ENCODE measurements at regions not wholly inside any gene's neighbourhood (a gene's known extent, or its start where the extent isn't known, plus 50 kb on each side); places are given as distances from the start of the nearest gene placed in this dataset.

DNA sequence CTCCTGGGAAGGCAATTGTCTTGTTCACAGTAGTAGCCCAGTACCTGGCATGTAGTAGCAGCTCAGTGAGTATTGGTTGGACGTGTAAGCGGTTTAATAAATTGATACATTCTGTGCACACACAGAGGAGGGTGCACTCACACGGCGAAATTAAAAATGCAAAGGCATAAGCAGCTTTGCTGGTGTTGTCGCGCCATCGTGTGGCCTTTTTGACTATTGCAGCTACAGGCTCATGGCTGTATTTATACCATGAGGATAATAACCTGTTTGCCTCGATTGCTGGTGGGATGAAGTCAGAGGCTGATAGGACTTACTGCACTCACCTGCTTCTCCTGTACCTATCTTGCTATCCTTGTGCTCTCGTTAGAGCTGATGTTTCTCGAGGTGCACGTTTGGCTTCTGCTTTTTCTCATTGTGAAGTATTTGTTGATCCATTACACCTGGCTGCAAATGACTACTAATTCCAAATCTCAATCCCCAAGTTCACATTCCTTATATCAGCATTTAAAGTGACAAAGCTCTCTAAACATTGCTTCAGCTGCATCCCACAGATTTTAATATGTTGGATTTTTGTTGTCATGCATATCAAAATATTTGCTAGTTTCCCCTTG is 61.5 kb downstream of the TBXT start:
- peak; percentile 2 for DNase-seq (ENCODE audit: low read depth)

DNA sequence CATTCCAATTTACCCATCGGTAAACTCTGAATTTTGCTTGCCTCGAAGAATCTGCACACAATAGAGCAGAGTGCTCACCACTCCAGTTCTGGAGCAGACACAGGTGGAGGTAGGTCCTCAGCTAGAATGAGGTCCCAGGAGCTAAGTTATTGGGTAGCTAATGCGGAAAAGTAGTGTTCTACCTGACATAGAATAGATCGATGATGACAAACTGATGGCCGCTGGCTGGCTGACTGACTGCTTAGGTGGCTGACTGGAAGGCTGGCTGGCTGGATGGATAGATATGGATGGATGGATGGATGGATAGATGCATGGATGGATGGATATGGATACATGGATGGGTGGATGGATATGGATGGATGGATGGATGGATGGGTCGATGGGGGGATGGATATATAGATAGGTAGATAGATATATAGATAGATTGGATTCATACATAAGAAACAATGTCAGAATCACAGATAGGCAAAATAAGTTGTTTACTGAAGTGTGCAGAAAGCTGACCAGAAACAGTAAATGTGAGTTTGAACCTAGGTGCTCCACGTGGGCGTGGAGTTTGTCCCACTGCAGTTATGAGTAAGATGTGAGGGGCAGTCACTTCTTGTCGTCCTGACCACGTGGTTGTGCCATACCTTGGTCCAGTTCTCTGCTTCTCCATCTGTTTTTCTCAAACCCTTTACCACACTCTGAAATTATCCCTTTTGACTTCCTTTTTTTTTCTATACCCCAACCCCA is 62.1 kb downstream of the TBXT start:
- no peak for DNase-seq (ENCODE audit: low read depth)

DNA sequence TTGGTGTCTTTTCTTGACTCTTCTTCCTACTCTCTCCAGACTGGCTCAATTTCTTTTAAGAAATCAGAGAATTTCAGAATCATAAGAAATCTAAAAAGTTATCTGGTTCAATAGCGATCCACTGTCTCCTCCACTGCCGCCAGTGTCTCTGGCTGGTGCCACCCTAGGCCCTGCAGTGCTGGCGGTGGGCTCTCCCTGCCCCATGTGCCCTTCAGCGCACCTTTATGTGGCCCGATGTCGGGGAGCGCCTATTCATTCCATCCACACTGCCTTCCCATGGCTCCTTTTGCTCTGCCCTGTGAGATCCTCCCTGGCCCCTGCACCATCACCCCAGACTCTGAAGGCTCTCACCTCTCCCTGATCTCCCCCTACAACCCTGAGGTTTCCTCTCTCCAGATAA is 62.8 kb downstream of the TBXT start:
- no peak for DNase-seq (ENCODE audit: low read depth)

DNA sequence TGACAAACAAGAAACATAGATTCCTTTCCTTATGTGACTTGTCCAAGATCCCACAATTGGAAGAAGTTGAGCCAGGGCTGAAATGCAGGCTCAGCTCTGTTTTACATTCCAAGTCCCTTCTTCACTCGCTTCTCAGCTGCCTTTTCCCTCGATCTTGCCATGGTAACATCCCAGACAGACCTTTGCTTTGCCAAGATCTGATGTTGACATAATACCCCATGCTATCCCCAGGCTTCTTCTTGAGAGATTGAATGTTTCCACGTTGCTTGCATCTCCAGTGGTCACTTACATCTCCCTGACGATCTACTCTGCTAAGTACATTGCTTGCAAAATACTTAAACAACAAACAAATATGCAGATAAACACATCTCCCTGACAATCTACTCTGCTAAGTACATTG is 63.5 kb downstream of the TBXT start:
- peak; percentile 16 for DNase-seq (ENCODE audit: low read depth)

DNA sequence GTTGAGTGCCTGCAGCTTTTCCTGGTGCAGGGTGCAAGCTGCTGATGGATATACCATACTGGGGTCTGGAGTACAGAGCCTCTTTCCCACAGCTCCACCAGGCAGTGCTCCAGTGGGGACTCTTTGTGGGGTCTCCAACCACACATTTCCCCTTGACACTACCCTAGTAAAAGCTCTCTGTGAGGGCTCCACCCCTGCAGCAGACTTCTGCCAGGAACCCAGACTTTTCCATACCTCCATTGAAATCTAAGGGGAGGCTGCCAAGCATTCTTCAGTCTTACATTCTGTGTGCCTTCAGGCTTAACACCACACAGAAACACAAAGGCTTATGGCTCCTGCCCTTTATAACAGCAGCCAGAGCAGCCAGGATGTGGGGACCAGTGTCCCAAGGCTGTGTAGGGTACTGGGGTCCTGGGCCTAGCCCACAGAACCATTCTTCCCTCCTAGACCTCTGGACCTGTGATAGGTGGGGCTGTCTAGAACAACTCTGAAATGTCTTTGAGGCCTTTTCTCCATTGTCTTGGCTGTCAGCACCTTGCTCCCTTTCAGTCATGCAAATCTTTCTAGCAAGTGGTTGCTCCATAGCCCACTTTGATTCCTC is 65.7 kb downstream of the TBXT start:
- DNase-seq (ENCODE audit: low read depth), result no peak

DNA sequence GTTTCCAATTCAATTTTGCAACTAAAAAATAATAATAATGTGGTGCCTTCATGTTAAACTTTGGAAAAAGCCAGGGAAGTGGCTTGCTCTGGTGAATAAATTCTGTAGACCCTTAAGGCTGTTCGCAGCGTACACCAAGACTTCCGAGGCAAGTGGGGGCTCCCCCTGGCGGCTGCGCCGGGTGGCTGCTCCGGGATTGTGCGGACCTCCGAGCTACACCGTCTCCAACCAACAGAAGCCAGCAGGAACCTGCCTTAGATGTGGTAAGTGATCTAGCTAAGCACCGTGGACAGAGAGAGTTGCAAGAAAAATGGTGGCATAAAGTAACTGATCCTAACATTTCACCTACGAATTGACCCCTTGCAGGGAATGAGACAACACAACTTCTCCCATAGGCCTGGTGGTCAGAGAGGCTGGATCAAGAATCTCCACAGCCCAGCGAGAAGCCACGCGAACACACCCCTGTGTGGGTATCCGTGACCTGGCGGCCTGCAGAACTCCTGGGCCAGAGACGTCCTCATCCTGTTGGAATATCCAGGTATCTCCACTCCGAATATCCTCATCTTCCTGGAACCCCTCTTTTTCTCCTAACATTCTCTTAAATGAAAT is 69.6 kb downstream of the TBXT start:
- DNase-seq (ENCODE audit: low read depth), result no peak

DNA sequence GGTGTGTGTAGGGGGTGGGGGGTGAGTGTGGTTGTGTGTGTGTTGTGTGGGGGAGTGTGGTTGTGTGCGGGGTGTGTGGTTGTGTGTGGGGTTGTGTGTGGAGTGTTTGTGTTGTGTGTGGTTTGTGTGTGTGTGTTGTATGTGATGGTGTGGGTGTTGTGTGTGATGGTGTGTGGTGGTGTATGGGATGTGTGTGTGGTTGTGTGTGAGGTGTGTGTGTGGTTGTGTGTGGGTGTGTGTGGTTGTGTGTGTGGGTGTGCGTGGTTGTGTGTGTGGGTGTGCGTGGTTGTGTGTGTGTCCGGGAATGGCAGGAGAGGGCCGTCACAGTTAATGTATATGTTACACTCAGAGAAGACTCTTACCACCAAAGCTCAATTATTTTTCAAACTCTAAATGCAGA is 79.8 kb downstream of the TBXT start:
- no peak for DNase-seq (ENCODE audit: low read depth)

DNA sequence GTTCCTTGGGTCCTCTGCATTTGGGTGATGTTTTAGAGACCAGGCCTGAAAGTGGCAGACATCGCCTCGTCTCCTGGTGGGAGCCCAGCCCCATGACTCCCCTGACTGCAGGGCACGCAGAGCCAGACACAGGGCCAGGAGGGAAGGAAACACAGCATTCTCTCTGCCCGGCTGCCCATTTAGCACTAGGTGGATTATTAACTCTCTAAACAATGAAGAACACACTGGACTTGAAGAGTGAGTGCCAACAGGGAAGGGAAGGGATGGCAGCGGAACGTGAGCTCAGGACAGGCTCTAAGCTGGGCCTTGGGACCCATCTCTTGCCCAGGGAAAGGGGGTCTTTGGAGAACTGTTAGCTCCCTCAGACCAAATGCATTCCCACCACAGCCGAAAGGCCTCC is 80.4 kb downstream of the TBXT start:
- DNase-seq (ENCODE audit: low read depth), result no peak

DNA sequence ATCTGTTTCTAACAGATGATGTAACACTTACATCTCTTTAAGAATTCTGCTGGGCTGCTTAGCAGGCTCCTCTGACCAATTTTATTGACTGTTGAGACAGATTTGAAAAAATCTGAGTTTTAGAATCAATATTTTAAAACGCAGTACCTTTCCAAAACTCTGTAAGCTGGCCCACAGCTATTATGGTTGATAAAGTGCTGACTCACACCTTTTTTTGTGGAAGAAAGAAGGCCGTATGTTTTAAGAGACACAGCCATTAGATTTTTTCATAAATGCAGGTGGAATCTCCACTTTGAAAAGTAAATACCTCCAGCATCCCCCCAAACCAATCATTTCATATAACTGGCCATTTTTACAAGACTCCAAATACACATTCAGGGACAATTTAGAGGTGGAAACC is 82.2 kb downstream of the TBXT start:
- DNase-seq (ENCODE audit: low read depth), result no peak

DNA sequence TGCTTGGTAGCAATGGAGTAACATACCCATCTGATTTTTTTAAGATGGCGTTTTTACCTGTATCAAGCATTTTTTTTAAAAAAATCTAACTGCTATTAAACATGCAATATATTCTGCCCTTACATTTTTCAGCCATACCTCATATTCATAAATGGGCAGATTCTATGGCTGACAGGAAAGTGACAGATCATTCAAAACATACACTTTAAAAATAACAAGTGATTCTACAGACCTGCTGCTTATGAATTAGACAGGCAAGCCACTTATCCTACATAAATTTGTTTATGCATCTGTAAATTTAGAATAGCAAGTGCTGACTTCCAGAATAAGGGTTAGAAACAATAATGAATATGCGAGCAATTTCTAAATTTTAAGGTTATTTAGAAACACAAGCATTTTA is 82.7 kb downstream of the TBXT start:
- DNase-seq (ENCODE audit: low read depth), result no peak

DNA sequence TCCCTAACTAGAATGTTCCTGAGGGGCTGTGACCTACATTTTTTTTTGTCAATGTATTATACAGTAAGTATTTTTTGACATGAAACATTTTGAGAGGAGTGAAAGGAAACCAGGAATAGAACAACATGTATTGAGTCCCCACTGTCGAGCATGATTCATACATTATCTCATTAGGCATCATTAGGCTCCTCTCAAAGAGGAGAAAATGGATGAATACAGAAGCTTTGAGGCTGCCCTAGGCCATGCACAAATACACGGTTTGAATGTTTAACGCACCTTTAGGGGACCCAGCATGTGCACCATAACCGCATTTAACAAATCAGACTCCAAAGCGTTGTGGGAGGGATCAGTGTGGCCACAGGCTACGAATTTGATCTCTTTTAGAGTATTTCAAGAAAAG is 87.8 kb downstream of the TBXT start:
- DNase-seq (ENCODE audit: low read depth), result no peak

DNA sequence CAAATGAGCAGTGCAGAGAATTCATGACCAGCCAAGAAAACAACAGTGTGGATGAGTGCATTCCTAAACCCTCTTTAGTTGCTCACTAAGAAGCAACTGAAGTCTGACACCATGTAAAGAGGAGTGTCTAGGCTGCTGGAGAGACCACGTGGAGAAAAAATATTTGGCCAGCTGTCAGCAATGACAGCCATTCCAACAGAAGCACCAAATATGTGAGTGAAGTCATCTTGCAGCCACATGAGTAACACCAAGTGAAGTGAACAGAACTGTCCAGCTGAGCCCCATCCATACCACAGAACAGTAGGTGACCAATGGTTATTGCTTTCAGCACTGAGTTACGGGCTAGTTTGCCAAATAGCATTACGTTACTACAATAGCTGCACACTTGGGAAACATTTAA is 89.4 kb downstream of the TBXT start:
- peak; percentile 68 for DNase-seq (ENCODE audit: low read depth)

DNA sequence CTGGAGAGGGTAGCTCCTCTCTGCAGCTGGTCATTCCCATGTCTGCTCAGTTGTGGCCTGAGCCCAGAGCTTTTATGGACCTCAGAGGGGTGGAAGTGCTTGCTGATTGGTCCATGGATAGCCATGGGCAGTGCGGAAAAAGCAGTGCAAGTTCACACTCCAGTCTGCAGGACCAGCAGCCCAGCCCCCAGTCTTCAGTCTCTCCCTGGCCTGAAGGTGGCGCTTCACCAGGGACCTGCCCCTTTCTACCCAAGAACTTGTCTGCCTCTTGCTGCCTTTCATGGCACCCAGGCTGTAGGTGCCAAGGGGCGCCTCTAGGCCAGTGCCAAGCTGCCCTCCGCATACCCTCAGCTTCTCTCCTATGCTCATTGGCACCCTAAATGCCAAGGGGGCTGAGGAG is 91.0 kb downstream of the TBXT start:
- no peak for DNase-seq (ENCODE audit: low read depth)

DNA sequence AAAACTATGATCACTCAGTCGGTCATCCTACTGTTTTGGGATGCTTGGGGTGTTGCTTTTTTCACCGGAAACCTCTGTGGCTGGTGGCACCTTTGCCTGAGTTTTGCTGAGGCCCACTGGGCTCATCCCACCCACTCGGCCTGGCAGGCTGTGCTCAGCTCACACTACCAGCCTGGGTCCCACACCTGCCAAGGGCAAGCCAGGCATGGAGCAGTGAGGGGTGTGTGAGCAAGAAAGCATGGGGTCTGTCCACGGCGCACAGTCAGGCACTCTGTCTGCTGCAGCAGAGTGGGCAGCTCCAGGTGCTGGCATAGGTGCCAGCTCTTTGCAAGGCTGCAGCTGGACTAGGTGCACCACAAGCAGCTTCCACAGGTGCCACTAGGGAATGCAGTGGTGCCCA is 91.7 kb downstream of the TBXT start:
- DNase-seq (ENCODE audit: low read depth), result no peak

DNA sequence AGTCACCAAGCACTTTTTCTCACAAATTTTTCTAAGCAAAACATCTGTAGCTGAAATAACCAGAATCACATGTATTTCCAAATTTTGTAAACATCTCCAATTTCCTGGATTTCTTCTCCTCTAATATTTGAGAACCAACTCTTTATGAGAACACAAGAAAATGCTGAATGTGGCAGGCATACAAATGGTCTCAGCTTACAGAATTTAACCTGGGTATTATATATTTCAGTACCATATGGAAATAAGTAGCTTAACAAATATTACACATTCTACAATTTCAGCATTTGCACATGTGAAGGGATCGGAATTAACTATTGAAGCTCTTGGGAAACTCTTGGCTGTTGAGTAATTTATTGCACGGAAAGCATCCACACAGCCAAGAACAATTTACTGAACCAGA is 92.5 kb downstream of the TBXT start:
- DNase-seq (ENCODE audit: low read depth), result no peak

DNA sequence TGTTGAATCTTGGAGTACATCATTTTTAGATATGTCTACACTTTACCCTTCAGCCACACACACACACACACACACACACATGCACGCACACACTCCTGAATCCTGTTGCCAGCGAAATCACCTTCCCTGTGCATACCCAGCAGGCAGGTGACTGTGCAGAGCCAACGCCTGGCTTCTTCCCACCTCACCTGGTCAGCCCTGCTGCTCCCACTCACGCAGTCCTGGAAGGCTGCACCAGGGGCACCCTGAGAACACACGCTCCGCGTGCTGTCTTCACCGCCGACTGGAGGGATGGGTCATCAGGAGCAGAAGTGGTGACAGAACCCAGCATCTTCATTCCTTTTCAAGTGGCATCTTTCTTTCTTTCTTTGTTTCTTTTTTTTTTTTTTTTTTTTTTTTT is 94.6 kb downstream of the TBXT start:
- DNase-seq (ENCODE audit: low read depth), result no peak

DNA sequence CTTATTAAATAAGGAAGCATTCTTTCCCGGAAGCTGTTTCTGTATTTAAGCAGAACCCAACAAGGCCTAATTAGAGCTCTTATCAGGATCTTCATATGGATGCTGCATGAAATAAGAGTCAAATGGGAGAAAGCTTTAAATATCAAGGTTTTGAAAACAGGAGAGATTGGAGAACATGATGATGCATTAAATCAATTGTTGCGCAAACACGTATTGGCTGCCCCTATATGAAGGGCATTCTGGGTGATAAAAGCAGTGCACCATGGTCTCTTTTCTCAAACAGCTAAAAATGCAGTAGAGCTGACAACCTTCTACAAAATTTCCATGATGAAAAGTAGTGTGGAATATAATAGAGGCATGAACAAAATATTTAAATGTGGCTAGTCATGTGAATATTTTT is 98.9 kb downstream of the TBXT start:
- no peak for DNase-seq (ENCODE audit: low read depth)

DNA sequence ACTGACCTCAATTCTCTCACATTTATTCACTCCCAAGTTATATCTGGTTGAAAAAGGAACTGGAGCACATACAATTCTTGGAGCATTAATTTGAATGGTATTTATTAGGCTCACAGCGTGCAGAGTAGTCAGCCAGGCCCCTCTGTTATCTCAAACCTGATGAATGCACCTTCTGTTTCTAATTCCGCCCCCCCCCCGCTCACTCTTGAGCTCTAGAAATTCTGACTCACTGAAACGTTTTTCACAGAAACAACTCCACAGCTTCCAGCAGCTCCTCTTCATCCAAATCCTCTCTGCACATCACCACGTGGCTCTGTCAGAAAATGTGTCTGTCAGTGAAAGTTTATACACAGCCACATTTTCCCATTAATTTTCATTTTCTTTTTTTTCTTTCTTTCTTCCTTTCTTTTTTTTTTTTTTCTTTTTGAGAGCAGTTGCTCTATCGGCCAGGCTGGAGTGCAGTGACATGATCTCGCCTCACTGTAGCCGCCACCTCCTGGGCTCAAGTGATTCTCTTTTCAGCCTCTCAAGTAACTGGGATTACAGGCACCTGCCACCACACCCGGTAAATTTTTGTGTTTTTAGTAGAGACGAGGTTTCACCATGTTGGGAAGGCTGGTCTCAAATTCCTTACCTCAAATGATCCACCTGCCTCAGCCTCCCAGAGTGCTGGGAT is 109.4 kb downstream of the TBXT start:
- no peak for DNase-seq (ENCODE audit: low read depth)

DNA sequence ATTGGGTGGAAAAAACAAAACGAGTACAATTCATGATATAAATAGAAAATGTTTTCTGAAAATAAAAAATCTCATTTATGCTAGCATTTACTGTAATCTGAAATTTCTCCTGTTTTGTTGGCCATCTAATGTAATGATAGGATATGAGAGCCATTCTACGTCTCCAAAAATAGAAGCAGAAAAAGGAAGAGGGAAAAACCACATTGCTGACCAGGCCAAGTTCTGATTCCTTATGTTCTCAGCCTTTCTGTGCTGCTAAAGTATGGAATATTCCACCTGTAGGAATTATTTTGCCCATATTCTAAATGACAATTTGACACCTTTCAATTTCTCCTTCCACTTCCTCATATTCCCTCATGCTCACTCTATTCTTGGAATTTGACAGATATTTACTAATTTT is 110.2 kb downstream of the TBXT start:
- no peak for DNase-seq (ENCODE audit: low read depth)

DNA sequence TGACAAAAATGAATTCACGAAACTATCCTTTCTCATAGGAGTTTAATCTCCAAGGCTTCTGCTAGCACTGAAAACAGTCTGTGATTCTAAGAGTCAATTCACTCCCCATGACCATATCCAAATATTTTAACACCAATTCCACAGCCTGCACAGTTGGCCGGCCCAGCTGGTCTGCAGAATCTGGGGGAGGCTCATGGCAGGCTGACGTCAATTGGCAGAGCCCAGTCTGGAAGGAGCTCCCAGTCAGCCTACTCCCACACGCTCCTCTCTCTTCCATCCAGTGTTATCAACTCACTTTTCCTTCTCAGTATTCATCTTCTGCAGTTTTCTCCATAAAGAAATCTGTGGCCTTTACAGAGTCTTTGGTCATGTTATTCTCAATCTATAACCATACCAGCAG is 111.0 kb downstream of the TBXT start:
- DNase-seq (ENCODE audit: low read depth), result no peak

DNA sequence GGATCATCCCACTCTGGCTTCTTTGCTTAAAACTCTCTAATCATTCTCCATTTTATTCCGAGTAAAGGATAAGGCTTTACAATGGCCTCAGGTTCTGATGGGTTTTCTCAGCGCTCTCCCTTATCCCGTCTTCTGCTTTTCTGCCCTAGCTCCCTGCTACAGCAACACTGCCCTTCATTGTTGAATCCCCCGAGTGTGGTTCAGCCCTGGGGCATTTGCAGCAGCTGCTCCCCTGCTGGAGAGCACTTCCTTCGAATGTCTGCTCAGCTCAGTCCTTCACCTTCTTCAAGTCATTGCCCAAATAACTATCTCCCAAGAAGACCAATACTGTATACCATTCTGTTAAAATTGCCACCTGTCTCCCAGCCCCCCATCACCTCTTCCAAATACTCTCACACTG is 111.8 kb downstream of the TBXT start:
- DNase-seq (ENCODE audit: low read depth), result no peak

DNA sequence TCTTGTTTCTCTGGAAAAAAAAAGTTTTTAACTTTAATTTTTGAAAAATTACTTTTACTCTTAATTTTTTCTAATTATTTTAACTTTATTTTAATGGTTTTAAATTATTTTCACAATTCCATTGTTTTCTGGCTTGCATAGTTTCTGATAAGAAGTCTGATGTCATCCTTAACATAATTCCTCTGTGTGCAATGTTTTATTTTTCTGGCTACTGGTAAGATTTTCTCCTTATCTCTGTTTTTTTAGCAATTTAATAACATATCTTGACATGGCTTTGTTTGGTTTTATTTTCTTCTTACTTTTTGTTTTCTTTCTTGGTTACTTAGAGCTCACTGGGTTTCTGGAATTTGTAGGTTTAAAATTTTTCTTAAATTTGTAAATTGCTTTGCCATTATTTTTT is 114.8 kb downstream of the TBXT start:
- DNase-seq (ENCODE audit: low read depth), result no peak

DNA sequence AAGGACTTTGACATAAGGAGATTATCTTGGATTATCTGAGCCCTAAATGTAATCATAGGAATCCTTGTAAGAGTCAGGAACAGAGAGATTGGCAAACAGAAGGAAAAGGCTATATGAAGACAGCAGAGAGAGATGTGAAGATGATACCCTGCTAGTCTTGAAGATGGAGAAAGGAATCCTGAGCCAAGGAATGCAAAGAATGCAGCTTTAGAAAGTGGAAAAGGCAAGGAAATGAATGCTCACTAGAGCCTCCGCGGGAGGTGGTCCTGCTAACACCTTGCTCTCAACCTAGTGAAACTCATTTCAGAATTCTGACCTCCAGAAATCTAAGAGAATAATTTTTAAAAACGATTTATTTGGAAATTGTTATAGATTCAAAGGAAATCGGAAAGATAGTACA is 117.1 kb downstream of the TBXT start:
- DNase-seq (ENCODE audit: low read depth), result no peak
